Hepatocyte (in vitro differentiated cells): ENCODE measurements at regions not wholly inside any gene's neighbourhood (a gene's known extent, or its start where the extent isn't known, plus 50 kb on each side); places are given as distances from the start of the nearest gene placed in this dataset.

Experiments
- CTCF ChIP-seq: fragments of 200-600 bp; sonication (generic); IDR thresholded peaks from 2 replicates; pipeline ENCODE4 v1.5.1; 2016; ENCODE audit warnings: antibody characterized with exemption, mild to moderate bottlenecking; ENCODE audit not compliant: poor library complexity
- EZH2 ChIP-seq: fragments of 200-600 bp; sonication (generic); IDR thresholded peaks from 2 replicates; pipeline ENCODE4 v1.6.1; 2016; ENCODE audit warnings: antibody characterized with exemption, mild to moderate bottlenecking, borderline replicate concordance
- EZH2phosphoT487 ChIP-seq: fragments of 200-600 bp; sonication (generic); IDR thresholded peaks from one replicate; pipeline ENCODE4 v1.6.1; 2018; ENCODE audit warnings: antibody characterized with exemption, mild to moderate bottlenecking, low read depth, moderate library complexity; ENCODE audit not compliant: unreplicated experiment, severe bottlenecking

- TF ChIP-seq EZH2, result no peak
- TF ChIP-seq CTCF, result no peak
- TF ChIP-seq EZH2phosphoT487, result no peak
Measured at GRCh38 chr4:165744370-165744769, 128.7 kb upstream of the TLL1 start.
